A549 (cell line): ENCODE measurements at regions not wholly inside any gene's neighbourhood (a gene's known extent, or its start where the extent isn't known, plus 50 kb on each side); places are given as distances from the start of the nearest gene placed in this dataset.

Experiments used
- ATAC-seq, 2 experiments: fragments of 200-7000 bp in 1 of 2; fragments of >200 bp in 1 of 2; cut with Nextera tagmentation in 1 of 2; cut with Tn5 transposase in 1 of 2; 3 replicates each; pipeline versions ENCODE4 v1.8.0 to v1.9.1; 2018 to 2020; ENCODE audit warnings: mild to moderate bottlenecking in 1 of 2, moderate library complexity in 1 of 2
- CTCF ChIA-PET: fragments of 300-600 bp; sonication (Branson Sonifier 250); formaldehyde crosslinking; extraction: SDS; loops from one replicate; lab custom pipeline; 2021; ENCODE audit warnings: antibody characterized with exemption, inconsistent platforms; lab: Yijun Ruan, JAX
- POLR2A ChIA-PET: fragments of 350-600 bp; formaldehyde crosslinking; extraction: SDS; loops from one replicate; lab custom pipeline; 2021; ENCODE audit warnings: antibody characterized with exemption, inconsistent platforms; lab: Yijun Ruan, JAX
- DNase-seq, 2 experiments: peaks; one replicate each; pipeline versions ENCODE4 v3.0.0 to v3.0.0-alpha.2; 2011 to 2016; ENCODE audit warnings: low read depth in 1 of 2, low spot score in 1 of 2
- FAIRE-seq: peaks from 2 replicates; lab custom pipeline; 2011; peaks lifted over from hg19 to GRCh38; lab: Jason Lieb, UNC
- H3K27ac ChIP-seq, 2 experiments: fragments of >200 bp; sonication (Bioruptor Twin); formaldehyde crosslinking; 3 replicates each; pipeline ENCODE4 v1.5.1; 2016 to 2017
- H3K4me1 ChIP-seq: fragments of >200 bp; sonication (Bioruptor Twin); formaldehyde crosslinking; 3 replicates; pipeline ENCODE4 v1.6.1; 2016
- H3K4me2 ChIP-seq: fragments of >200 bp; sonication (Bioruptor Twin); formaldehyde crosslinking; 3 replicates; pipeline ENCODE4 v1.6.1; 2016
- H3K4me3 ChIP-seq: fragments of >200 bp; sonication (Bioruptor Twin); formaldehyde crosslinking; 3 replicates; pipeline ENCODE4 v1.5.1; 2016
- H3K9me3 ChIP-seq: fragments of >200 bp; sonication (Bioruptor Twin); formaldehyde crosslinking; 3 replicates; pipeline ENCODE4 v1.6.1; 2016
- BCL3 ChIP-seq: fragments of >200 bp; sonication (Bioruptor Twin); formaldehyde crosslinking; IDR thresholded peaks from 3 replicates; pipeline ENCODE4 v1.6.1; 2016
- CBX2 ChIP-seq: fragments of 200-600 bp; sonication (generic); IDR thresholded peaks from 2 replicates; pipeline ENCODE4 v1.6.1; 2016; ENCODE audit warnings: low read depth, mild to moderate bottlenecking, borderline replicate concordance
- CHD2 ChIP-seq: fragments of 150-350 bp; IDR thresholded peaks from 2 replicates; pipeline ENCODE4 v1.6.1; 2014; ENCODE audit warnings: low read length; ENCODE audit not compliant: partially characterized antibody
- CHD4 ChIP-seq: fragments of 200-600 bp; sonication (generic); IDR thresholded peaks from 2 replicates; pipeline ENCODE4 v1.6.1; 2016; ENCODE audit warnings: antibody characterized with exemption, mild to moderate bottlenecking, borderline replicate concordance
- E2F6 ChIP-seq: IDR thresholded peaks from 2 replicates; pipeline ENCODE4 v1.6.1; 2012; ENCODE audit warnings: low read depth, borderline replicate concordance
- EHMT2 ChIP-seq: fragments of 200-600 bp; sonication (generic); IDR thresholded peaks from 2 replicates; pipeline ENCODE4 v1.6.1; 2016; ENCODE audit warnings: antibody characterized with exemption, low read depth, mild to moderate bottlenecking, moderate library complexity
- ELK1 ChIP-seq: fragments of 150-350 bp; IDR thresholded peaks from 2 replicates; pipeline ENCODE4 v1.6.1; 2014; ENCODE audit warnings: low read depth, mild to moderate bottlenecking, low read length
- EP300 ChIP-seq, 2 experiments: fragments of >200 bp; sonication (Bioruptor Twin); formaldehyde crosslinking; IDR thresholded peaks; 2 replicates in 1 of 2; 3 replicates in 1 of 2; pipeline ENCODE4 v1.6.1; 2016 to 2017
- ESRRA ChIP-seq: fragments of 150-350 bp; IDR thresholded peaks from 2 replicates; pipeline ENCODE4 v1.6.1; 2014; ENCODE audit warnings: mild to moderate bottlenecking, low read length, borderline replicate concordance
- FOSB ChIP-seq: fragments of 250-450 bp; sonication (Bioruptor Pico); IDR thresholded peaks from 2 replicates; pipeline ENCODE4 v1.5.0; 2020; ENCODE audit warnings: mild to moderate bottlenecking, moderate library complexity
- GATA3 ChIP-seq: IDR thresholded peaks from 2 replicates; pipeline ENCODE4 v1.6.1; 2012; ENCODE audit warnings: borderline replicate concordance
- HES2 ChIP-seq: fragments of >200 bp; sonication (Bioruptor Twin); formaldehyde crosslinking; IDR thresholded peaks from 2 replicates; pipeline ENCODE4 v1.6.1; 2016
- HEYL ChIP-seq: fragments of 250-450 bp; sonication (Bioruptor Pico); IDR thresholded peaks from 2 replicates; pipeline ENCODE4 v1.8.0; 2021; ENCODE audit warnings: mild to moderate bottlenecking, moderate library complexity
- HMGXB4 ChIP-seq: fragments of 250-450 bp; sonication (Bioruptor Pico); IDR thresholded peaks from 2 replicates; pipeline ENCODE4 v1.5.0; 2021; ENCODE audit warnings: mild to moderate bottlenecking, moderate library complexity, borderline replicate concordance
- HOXA7 ChIP-seq: fragments of 250-450 bp; sonication (Bioruptor Pico); IDR thresholded peaks from 2 replicates; pipeline ENCODE4 v1.5.0; 2020; ENCODE audit warnings: mild to moderate bottlenecking, moderate library complexity
- JUN ChIP-seq, 2 experiments: fragments of >200 bp; sonication (Bioruptor Twin); formaldehyde crosslinking; IDR thresholded peaks; 2 replicates in 1 of 2; 3 replicates in 1 of 2; pipeline ENCODE4 v1.6.1; 2016 to 2017
- KDM5A ChIP-seq: fragments of 200-600 bp; sonication (generic); IDR thresholded peaks from 2 replicates; pipeline ENCODE4 v1.6.1; 2016; ENCODE audit warnings: antibody characterized with exemption, mild to moderate bottlenecking
- MAFK ChIP-seq: fragments of 450-650 bp; IDR thresholded peaks from 2 replicates; pipeline ENCODE4 v1.6.1; 2014; ENCODE audit not compliant: partially characterized antibody
- MYC ChIP-seq: IDR thresholded peaks from 2 replicates; pipeline ENCODE4 v1.6.1; 2012; ENCODE audit warnings: mild to moderate bottlenecking, inconsistent platforms, low read length, improper control_type of control experiment, borderline replicate concordance
- POLR2AphosphoS2 ChIP-seq: conservative IDR thresholded peaks from 2 replicates; pipeline ENCODE4 v1.6.1; 2012; ENCODE audit warnings: low read length, improper control_type of control experiment, inconsistent platforms
- RAD21 ChIP-seq, 2 experiments: fragments of >200 bp in 1 of 2; sonication (Bioruptor Twin) in 1 of 2; formaldehyde crosslinking in 1 of 2; IDR thresholded peaks in 1 of 2; conservative IDR thresholded peaks in 1 of 2; 2 replicates in 1 of 2; 3 replicates in 1 of 2; pipeline ENCODE4 v1.6.1; 2012 to 2018; ENCODE audit warnings: inconsistent platforms in 1 of 2
- REST ChIP-seq: fragments of 200-600 bp; sonication (generic); IDR thresholded peaks from 2 replicates; pipeline ENCODE4 v1.6.1; 2016; ENCODE audit warnings: antibody characterized with exemption, mild to moderate bottlenecking, moderate library complexity
- RNF2 ChIP-seq: fragments of 200-600 bp; sonication (generic); IDR thresholded peaks from 2 replicates; pipeline ENCODE4 v1.6.1; 2016; ENCODE audit warnings: low read depth, mild to moderate bottlenecking, antibody characterized with exemption, moderate library complexity, borderline replicate concordance
- SMC3 ChIP-seq: fragments of >200 bp; sonication (Bioruptor Twin); formaldehyde crosslinking; IDR thresholded peaks from 3 replicates; pipeline ENCODE4 v1.6.1; 2018; ENCODE audit warnings: inconsistent platforms
- TP53 ChIP-seq: fragments of 250-450 bp; sonication (Bioruptor Pico); IDR thresholded peaks from 2 replicates; pipeline ENCODE4 v1.5.0; 2021; ENCODE audit warnings: mild to moderate bottlenecking, moderate library complexity
- ZC3H11A ChIP-seq: fragments of 450-650 bp; IDR thresholded peaks from 2 replicates; pipeline ENCODE4 v1.6.1; 2014; ENCODE audit warnings: antibody characterized with exemption, mild to moderate bottlenecking
- WGBS: methylation state at CpG from one replicate; pipeline ENCODE4 v1.1.6; 2017; ENCODE audit errors: missing lambda C conversion rate; 5-methylcytosine and 5-hydroxymethylcytosine counted together
- TF ChIP-seq, protein P1 (sequence below): fragments of 450-650 bp; IDR thresholded peaks from 2 replicates; pipeline ENCODE4 v1.6.1; 2014; ENCODE audit warnings: antibody characterized with exemption

- 25% methylated on average over 1 of the region's 1 CpG for WGBS
- POLR2A ChIA-PET, result no interaction called here
- no peak overlapping the region for H3K4me3 ChIP-seq
- no peak overlapping the region for H3K4me2 ChIP-seq
- H3K9me3 ChIP-seq, result no peaks in the 10 kb centered on the region
- CTCF ChIA-PET, result interaction anchor here (1.0 kb wide), 1 partner anchor 20 kb away, joined by 3 read pairs; no protein-coding TSS in a partner anchor
- no peak overlapping the region for H3K27ac ChIP-seq
- DNase-seq (no peak), FAIRE-seq (no peak), ATAC-seq (no peak)
- no peak for TF ChIP-seq MYC
- no peak for TF ChIP-seq HEYL (CRISPR knock-in tag)
- TF ChIP-seq E2F6, result no peak
- no peak for TF ChIP-seq HES2
- no peak for TF ChIP-seq GATA3
- no peak for TF ChIP-seq EHMT2
- no peak for TF ChIP-seq ZC3H11A
- no peak for TF ChIP-seq FOSB (CRISPR knock-in tag)
- no peak for TF ChIP-seq HOXA7 (CRISPR knock-in tag)
- TF ChIP-seq TP53 (CRISPR knock-in tag), result no peak
- TF ChIP-seq EP300 (IDR thresholded peaks at IDR 0.05), result no peak
- TF ChIP-seq RNF2, result no peak
- no peak for TF ChIP-seq ESRRA
- H3K4me1 ChIP-seq, result no peaks in the 10 kb centered on the region
Measured at GRCh38 chr6:48584846-48585245, 473.8 kb upstream of the PTCHD4 start.

DNA sequence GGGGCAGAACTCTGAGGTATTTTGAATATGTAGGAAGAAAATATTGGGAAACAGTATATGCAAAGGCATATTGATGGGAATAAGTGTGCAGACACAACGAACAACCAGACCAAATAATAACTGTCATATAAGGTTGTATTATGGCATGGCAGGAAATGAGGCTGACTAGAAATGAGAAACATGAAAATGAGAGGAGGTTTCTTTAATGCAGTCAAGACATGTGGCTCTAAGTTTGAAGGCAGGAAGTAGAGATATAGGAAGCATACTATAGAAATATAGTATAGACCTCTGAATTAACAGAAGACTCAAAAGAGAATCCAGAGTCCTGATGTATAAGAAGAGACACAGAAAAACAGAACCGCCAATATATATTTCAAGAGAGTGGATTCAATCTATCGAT, 459.7 kb upstream of the PTCHD4 start:
- DNase-seq (no peak), ATAC-seq (no peak), FAIRE-seq (no peak)
- H3K4me2 ChIP-seq, result no peak overlapping the region
- no peaks in the 10 kb centered on the region for H3K4me1 ChIP-seq
- no peak overlapping the region for H3K27ac ChIP-seq
- POLR2A ChIA-PET, result no interaction called here
- WGBS, result 66% methylated on average over 3 of the region's 3 CpGs
- no peaks in the 10 kb centered on the region for H3K9me3 ChIP-seq
- H3K4me3 ChIP-seq, result no peak overlapping the region
- CTCF ChIA-PET, result no interaction called here
- TF ChIP-seq JUN (IDR thresholded peaks at IDR 0.05) (no peak), CBX2 (no peak), E2F6 (no peak), KDM5A (no peak), POLR2AphosphoS2 (no peak), ELK1 (no peak), CHD2 (no peak), CHD4 (no peak), SMC3 (no peak), REST (no peak), RAD21 (conservative IDR thresholded peaks at IDR 0.05 in 1 of 2, IDR thresholded peaks at IDR 0.05 in 1 of 2) (no peak), HMGXB4 (CRISPR knock-in tag) (no peak), RNF2 (no peak), BCL3 (no peak), MAFK (no peak)
- TF ChIP-seq, protein P1, sequence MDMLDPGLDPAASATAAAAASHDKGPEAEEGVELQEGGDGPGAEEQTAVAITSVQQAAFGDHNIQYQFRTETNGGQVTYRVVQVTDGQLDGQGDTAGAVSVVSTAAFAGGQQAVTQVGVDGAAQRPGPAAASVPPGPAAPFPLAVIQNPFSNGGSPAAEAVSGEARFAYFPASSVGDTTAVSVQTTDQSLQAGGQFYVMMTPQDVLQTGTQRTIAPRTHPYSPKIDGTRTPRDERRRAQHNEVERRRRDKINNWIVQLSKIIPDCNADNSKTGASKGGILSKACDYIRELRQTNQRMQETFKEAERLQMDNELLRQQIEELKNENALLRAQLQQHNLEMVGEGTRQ, result no peak
